Ishikawa (cell line): ENCODE measurements at regions not wholly inside any gene's neighbourhood (a gene's known extent, or its start where the extent isn't known, plus 50 kb on each side); places are given as distances from the start of the nearest gene placed in this dataset.

ENCODE experiments used
- CEBPB ChIP-seq: IDR thresholded peaks from 2 replicates; pipeline ENCODE4 v1.6.1; 2012
- EP300 ChIP-seq: IDR thresholded peaks from 2 replicates; pipeline ENCODE4 v1.6.1; 2012; ENCODE audit warnings: borderline replicate concordance
- RAD21 ChIP-seq: IDR thresholded peaks from 2 replicates; pipeline ENCODE4 v1.6.1; 2012; ENCODE audit warnings: low read depth
- ZBTB7A ChIP-seq: IDR thresholded peaks from 2 replicates; pipeline ENCODE4 v1.6.1; 2012; ENCODE audit warnings: low read depth
- TF ChIP-seq, protein P1 (sequence below): IDR thresholded peaks from 2 replicates; pipeline ENCODE4 v1.6.1; 2012
- TF ChIP-seq, protein P2 (sequence below): IDR thresholded peaks from 2 replicates; pipeline ENCODE4 v1.6.1; 2012; ENCODE audit warnings: low read depth, mild to moderate bottlenecking

GRCh38 chr12:34604631-34605509 is 582.6 kb downstream of the ALG10 start:
- TF ChIP-seq CEBPB (no peak), EP300 (no peak), RAD21 (no peak), ZBTB7A (no peak)
- TF ChIP-seq, protein P1, sequence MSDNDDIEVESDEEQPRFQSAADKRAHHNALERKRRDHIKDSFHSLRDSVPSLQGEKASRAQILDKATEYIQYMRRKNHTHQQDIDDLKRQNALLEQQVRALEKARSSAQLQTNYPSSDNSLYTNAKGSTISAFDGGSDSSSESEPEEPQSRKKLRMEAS: no peak
- TF ChIP-seq, protein P2, sequence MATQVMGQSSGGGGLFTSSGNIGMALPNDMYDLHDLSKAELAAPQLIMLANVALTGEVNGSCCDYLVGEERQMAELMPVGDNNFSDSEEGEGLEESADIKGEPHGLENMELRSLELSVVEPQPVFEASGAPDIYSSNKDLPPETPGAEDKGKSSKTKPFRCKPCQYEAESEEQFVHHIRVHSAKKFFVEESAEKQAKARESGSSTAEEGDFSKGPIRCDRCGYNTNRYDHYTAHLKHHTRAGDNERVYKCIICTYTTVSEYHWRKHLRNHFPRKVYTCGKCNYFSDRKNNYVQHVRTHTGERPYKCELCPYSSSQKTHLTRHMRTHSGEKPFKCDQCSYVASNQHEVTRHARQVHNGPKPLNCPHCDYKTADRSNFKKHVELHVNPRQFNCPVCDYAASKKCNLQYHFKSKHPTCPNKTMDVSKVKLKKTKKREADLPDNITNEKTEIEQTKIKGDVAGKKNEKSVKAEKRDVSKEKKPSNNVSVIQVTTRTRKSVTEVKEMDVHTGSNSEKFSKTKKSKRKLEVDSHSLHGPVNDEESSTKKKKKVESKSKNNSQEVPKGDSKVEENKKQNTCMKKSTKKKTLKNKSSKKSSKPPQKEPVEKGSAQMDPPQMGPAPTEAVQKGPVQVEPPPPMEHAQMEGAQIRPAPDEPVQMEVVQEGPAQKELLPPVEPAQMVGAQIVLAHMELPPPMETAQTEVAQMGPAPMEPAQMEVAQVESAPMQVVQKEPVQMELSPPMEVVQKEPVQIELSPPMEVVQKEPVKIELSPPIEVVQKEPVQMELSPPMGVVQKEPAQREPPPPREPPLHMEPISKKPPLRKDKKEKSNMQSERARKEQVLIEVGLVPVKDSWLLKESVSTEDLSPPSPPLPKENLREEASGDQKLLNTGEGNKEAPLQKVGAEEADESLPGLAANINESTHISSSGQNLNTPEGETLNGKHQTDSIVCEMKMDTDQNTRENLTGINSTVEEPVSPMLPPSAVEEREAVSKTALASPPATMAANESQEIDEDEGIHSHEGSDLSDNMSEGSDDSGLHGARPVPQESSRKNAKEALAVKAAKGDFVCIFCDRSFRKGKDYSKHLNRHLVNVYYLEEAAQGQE: no peak
